ENCODE measurements at regions not wholly inside any gene's neighbourhood (a gene's known extent, or its start where the extent isn't known, plus 50 kb on each side); places are given as distances from the start of the nearest gene placed in this dataset.

DNA sequence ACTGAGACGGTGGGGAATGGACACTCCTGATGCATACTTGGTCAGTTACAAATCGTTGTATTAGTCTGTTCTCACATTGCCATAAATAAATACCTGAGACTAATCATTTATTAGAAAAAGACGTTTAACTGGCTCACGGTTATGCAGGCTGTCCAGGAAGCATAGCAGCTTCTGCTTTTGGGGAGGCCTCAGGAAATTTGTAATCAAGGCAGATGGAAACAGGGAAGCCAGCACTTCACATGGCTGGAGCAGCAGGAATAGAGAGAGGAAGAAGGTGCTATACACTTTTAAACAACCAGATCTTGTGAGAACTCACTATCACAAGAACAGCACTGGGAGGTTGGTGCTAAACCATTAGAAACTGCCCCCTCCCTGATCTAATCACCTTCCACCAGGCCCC, 418.2 kb downstream of the FLRT2 start:
- DNase-seq, result no peak

DNA sequence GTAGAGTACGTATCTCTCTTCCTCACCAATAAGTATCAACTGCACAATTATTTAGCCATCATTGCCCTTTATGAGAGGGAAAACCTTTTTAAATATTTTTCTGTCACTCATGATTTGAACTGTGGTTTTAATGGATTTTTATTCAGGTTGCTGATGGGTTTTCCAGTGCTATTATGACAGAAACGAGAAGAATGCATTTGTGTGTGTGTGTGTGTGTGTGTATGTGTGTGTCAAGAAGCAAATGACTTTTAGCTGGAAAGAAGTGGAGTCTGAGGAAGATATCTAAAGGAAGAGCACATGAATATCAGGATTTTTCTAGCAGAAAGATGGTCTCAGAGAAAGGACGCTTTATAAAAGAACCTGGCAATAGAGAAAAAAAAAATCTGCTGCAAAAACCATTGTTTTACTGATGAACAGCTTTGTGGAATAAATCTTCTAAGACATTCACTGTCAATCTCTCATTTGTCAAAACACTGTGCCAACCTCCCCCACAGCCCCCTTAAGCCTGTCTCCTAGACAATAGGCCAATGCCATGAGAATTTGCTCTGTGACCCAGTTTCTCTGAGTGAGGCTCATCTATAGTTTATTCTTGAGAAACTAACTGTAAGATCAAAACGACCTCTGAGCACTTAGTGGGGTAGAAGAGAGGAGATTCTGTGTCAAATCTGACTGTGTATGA, 417.7 kb downstream of the FLRT2 start:
- DNase-seq, result no peak

DNA sequence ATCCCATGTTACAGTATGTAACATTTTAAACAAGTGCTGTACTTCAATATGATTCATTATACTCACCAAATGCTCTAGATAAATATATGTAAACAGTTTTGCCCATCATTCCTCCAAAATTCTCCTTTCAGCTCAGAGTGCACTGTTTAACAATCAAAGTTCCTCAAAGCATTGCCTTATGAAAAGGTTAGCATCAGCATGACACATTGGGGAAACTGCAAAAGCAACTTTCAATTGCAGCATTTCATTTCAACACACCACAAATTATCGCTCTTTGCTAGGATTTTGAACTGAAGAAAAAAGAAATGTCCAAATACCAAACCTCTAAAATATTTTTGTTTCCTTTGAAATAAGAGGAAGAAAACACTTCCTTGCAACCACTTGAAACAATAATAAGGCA, 413.2 kb downstream of the FLRT2 start:
- no peak for DNase-seq

DNA sequence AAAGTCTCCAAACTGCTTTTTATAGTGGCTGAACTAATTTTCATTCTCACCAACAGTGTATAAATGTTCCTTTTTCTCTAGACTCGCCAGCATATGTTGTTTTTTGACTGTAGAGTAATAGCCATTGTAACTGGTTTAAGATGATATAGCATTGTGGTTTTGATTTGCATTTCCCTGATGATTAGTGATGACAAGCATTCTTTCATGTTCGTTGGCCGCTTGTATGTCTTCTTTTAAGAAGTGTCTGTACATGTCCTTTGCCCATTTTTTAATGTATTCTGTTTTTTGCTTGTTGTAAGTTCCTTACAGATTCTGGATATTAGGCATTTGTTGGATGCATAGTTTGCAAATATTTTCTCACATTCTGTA, 404.9 kb downstream of the FLRT2 start:
- no peak for DNase-seq

DNA sequence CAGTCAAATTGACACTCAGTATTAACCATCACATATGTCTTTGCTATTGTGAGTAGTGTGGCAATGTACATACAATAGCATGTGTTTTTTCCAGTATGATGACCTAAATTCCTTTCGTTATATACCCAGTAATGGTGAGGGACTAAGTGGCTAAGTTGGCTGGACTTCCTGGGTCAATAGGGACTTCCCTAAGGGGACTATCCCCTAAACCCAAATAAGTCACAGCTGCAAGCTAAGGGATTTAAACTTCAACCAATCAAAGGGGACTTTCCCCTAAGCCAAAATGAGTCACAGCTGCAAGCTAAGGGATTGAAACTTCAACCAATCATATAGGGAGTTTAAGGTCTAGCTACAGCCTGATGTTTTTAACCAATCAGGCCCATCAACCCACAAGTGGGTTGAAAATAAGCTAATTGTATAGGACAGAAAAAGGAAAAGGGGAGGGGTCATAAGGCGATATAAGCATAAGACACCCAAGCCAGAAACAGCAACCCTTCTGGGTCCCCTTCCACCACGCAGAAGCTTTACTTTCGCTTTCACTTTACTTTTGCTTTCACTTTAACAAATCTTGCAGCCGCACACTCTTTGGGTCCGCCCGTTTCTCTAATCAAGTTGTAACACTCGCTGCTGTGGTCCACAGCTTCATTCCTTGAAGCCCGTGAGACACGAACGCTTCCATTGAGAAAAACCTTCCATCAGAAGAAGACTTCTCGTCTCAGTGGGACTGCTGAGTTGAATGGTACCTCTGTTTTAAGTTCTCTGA, 404.4 kb downstream of the FLRT2 start:
- DNase-seq, result peak in 3 of 14 donors; percentile 12 to 34 (median 14)

DNA sequence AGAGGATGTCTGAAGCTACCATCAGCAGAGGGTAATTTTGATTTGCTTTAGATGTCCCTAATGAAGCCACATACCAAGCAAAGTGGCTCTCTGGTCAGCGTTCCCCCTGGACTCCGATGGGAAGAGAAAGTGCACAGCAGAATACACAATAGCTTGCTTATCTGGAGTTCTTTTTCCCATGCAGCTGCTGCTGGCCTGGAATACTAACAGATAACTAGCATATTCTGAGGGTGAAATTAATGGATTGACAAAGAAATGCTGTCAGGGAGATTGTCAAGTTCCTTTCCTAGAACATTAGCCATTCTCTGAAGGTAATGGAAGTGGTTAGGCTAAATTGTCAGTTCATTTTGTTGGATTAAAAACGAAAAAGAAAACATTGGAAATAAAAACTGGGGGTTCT, 391.3 kb downstream of the FLRT2 start:
- peak in 5 of 14 donors; percentile 7 to 43 (median 16) for DNase-seq

DNA sequence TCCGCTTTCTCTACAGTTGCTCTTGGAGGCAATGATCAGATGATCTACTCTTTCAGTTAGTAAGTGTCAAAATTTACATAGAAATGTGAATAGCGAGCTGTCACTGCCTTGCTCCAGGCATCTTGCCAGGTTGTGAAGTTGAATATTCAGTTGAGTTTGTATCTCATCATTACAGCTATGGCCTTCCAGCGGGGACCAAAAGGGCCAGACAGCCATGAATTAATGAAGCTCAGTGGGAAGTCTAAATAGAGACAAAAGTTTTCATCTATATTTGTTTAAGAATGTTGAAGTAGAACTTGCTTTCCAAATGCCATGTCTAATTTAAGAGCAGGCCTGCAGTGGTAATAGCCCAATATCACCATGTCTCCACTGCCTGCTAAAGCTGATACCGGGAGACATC, 387.8 kb downstream of the FLRT2 start:
- DNase-seq, result peak in 1 of 14 donors; percentile 1

DNA sequence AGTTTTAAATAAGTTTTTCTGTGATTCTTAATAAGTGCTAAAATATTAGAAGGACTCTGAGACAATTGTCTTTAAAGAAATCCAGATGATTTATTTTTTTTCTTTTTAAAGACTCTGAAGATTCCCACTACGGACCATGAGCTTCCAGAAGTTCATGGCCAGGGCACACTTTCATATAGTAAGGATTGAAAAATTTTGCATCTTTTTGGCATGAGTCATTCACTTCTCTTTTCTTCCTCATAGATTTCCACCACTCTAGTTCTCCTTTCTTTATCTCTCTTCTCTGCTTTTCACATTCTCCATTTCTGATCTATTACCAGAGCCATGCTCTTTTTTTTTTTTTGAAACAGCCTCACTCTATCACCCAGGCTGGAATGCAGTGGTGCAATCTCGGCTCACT, 385.8 kb downstream of the FLRT2 start:
- DNase-seq, result no peak

DNA sequence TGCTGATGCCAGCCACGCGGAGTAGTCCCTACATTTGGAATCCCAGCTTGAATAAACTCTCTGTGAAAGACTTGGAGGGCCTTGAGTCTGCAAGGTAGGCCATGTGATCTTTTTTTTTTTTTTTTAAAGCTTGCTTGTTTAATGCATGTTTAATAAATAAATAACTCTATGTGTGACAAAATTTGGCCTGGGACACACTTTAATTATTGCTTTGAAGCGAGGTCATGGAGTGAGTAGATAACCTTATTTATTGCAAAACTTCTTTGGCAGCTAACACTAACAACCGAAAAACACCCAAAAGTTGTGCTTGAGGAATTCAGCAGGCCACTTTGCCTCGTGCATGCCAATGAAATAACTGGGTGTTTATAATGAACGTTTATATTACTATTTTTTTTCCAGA, 382.2 kb downstream of the FLRT2 start:
- no peak for DNase-seq

DNA sequence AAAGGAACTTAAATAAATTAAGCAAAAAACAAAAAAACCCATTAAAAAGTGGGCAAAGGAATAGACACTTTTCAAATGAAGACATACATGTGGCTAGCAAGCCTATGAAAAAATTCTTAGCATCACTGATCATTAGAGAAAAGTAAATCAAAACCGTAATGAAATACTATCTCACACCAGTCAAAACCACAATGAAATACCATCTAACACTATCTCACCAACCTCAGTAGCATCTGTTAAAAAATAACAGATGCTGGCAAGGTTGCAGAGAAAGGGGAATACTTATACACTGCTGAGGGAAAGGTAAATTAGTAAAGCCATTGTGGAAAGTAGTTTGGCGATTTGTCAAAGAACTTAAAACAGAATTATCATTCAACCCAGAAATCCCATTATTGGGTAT, 381.1 kb downstream of the FLRT2 start:
- no peak for DNase-seq

DNA sequence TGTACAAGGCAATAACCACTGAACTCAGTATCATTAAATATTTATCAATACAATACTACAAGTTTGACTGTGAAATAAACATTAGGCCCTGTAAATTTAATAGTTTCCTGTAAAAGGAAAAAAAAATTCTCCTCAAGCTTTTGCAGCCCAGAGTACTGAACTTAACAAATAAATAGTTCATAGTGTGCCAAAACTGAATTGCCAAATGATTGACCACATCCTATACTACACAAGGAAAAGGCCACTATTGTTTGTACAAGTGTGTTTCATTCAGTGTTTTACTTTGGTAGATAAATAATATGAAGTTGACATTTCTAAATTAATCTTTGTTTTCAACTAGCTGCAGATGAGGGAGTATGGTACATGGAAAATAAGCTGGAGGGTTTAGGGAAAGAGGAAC, 379.6 kb downstream of the FLRT2 start:
- DNase-seq, result no peak

DNA sequence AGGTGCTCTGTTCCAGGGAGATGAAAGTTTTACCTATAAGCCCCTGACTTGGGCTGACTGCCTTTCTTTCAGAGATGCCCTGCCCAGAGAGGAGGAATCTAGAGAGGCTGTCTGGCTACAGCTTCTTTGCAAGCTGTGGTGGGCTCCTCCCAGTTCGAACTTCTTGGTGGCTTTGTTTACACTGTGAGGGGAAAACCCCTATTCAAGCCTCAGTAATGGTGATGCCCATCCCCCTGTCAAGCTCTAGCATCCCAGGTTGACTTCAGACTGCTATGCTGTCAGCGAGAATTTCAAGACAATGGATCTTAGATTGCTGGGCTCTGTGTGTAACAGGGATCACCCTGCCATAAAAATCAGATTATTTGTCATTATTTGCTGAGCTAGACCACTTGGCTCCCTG, 377.6 kb downstream of the FLRT2 start:
- DNase-seq, result no peak

DNA sequence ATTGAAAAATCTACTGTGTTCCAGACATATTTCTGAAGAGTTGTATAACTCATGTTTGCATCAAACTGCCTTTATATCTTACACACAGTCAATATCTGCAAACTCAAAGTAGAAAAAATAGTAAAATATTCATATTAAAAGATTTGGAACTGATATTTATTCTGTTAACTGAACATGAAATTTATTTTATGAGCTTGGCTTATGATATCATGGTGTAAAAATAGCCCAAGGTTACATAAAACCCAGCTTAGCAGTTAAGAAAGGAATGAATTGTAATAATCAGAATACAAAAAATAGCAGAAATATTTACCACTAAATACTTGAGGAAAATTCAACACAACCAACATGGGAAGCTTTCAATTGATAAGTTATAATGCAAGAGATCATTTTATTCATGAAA, 367.9 kb downstream of the FLRT2 start:
- DNase-seq, result no peak

DNA sequence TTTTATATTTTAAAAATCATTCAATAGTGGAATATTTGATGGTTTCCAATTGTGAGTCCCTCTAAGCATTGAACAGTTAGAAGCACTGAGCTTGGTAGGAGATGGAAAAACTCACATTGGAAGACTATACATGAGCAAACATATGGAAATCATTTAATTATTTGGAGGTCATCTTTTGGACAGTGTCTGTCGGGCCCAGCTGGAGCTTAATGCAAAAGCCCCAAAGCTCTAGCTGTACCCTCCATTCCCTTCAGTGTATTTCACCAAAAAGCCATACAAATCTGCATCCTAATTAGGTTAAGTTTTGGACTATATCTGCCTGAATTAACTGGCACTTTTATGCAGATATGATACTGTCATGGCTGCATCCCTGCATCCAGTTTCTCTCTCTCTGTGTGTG, 365.7 kb downstream of the FLRT2 start:
- DNase-seq, result no peak

DNA sequence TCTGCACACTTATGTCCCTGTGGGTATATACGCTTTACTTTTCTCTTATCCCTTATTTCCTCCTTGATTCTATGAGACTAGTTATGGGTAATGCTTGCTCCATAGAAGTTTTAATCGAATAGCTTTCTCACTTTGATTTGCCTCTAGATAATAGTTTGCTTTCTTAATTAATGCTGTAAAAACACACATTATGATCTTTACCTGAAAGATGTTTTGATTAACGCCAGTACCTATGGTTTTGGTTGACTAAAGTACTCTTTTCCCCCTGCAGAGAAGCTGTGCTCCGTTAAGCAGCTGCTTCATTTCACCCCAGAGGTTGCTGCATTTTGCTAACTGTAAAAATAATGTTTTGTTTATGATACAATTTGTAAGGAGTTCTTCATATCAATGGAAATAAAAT, 362.3 kb downstream of the FLRT2 start:
- DNase-seq, result no peak

DNA sequence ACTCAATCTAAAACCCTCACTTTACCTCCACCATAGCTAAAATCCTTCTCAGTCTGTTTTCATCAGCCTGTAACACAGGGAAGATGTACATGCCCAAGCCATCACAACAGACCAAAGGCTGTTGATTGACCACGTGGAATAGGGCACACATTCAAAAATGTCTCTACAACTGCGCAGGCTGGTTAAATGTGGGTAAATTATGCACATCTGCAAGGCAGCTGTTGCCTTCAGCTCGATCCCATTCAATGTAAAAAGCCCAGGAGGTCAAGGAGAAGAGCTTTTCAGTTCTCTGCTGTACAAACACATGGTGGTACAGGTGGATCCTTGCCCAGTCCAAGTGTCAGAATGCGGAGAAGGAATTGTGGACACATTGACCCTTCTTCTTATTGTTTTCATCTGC, 354.0 kb downstream of the FLRT2 start:
- DNase-seq, result no peak

DNA sequence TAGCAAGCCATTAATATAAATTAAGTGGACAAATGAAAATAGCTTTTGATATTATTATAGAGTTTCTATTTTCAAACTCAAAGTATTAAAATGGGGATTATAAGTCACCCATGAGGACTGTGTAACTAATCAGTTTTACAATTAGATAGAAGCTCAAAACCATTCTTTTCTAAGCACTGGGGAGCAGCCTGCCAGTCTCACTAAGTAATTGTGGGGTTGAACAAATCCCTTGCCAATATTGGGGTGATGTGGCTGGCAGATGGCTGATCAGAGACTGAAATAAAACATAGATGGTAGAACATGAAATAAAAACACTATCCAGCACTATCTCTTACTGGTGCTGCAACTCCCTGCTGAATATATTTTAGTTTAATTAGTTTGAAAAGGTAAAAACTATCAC, 353.2 kb downstream of the FLRT2 start:
- DNase-seq, result no peak

DNA sequence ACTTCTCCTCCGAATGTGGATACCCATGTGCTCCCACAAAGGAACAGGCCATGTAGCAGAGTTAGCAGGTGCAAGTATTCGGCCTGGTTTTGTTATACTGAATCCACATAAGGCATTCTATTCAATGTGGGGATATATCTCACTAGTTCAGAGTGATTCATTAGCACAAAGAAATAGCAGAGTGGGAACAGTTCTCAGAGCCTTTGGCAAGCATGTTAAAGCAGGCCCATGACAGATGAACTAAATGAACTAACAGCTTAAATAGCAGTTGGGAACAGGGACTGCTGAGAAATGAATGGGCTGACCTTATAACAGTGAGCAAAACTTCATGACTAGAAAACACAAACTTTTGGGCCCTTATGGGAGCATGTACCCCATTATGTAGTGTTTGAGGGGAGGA, 352.0 kb downstream of the FLRT2 start:
- no peak for DNase-seq

DNA sequence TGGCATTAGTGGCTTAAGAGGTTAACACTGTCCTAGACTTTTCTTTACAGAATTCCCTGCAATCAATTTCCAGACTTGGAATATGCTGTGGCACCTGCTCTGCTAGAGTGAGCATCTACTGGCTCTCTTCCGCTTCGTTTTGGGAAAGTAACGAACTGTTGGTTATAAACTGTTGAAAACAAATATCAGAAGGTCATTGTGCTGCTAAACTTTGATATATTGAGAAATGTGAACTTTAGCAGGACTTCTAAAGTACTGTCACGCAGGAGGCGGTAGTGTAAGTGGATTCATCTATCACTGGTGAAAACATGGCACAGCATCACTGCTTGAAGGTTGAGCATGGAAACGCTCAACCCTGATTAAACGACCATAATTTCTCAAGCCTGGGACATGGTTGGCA, 348.9 kb downstream of the FLRT2 start:
- no peak for DNase-seq

DNA sequence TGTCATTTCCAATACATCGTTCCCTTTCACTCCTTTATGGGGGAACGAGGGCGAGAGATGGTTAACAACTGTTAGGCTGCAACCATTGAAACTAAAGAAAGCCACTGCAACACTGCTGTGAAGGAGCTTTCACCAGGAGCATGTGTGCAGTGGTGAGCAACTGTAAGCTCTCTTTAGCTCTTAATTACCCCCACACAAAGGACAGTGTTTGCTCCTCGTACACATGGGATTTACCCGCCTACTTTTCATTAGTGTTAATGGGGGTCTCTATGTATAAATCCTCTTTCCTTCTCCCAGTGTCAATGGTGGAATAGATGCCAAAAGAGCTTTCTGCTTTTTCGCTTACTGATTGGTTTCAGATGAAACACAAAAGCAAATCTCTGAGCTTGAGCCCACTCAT, 343.1 kb downstream of the FLRT2 start:
- DNase-seq, result no peak

DNA sequence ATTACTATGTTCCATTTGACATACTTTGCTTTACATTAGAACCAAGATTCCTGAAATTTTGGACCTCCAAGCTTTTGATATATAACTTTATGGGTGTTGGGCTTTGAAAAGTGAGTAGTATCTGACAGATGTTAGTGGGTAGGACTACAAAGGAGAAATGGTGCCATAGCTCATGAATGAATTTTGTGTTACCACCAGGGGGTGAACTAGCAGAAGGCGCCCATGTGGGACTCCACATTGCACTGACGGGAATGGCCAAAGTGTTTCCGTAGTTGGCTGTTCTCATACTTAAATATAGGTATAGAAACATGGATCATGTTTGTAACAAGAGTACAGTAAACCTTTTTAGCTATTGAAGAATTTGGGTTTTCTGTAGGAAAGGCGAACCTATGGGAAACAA, 337.5 kb downstream of the FLRT2 start:
- no peak for DNase-seq

DNA sequence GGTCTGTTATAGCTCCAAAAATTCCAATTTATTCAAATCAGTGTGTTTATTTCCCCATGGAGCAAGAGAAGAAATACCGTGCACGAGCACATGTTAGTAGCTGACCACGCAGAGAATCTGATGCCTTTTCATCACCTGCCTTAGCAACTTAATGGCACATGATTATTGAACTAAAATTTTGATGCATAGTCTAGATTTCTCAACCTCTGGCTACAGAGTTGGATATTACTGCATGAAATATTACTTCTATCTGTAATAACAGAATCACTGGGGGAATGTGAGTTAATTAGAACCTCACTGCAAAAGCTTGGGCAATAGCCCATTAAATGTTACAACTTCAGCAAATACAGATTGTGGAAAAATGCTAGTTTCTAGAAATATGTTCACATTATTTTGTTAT, 335.8 kb downstream of the FLRT2 start:
- DNase-seq, result no peak

DNA sequence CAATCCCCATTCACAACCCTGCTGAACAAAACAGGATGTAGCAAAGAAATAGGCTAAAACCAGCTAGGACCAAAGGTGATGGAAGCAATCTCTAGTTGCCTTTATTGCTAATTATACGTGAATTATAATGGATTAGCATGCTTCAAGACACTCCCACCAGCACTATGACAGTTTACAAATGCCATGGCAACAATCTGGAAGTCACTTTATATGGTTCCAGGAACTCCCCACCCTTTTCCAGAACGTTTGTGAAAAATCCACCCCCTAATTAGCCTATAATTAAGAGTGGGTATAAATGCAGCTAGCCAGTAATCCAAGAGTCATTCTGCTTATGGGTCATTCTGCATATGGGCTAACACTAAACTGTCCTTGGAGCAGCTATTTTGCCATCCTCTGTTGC, 328.7 kb downstream of the FLRT2 start:
- DNase-seq, result no peak

DNA sequence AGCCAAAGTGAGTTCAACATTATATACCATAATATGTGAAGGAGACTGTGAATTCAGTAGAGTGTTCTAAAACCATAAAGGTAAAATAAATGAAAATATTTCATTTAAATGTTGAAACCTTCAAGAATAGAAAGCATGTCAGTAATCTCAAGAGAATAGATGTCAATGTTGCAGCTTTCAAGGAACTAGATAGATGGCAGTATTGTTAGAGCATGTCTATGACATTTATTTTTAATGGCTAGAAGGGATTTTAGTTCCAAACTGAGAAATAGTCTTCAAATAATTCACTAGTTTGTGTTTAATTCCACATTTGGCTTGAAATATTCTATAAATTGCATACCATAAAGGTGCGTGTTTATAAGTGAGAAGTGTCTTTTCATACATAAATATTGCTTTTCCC, 326.5 kb downstream of the FLRT2 start:
- no peak for DNase-seq

Data from C1 segment of cervical spinal cord (tissue), 14 donors.